ENCODE measurements at regions not wholly inside any gene's neighbourhood (a gene's known extent, or its start where the extent isn't known, plus 50 kb on each side); places are given as distances from the start of the nearest gene placed in this dataset.

GRCh38 chr11:56890584-56891305, 98.0 kb upstream of the OR5AK2 start:
- H3K27ac ChIP-seq (ENCODE audit: low read depth, low read length): no peak overlapping the region
- intact Hi-C loops (cut with micrococcal nuclease): no loop called here
- H3K27ac Mint-ChIP-seq: no peak overlapping the region
- no peaks in the 10 kb centered on the region for H3K36me3 ChIP-seq (ENCODE audit: insufficient read depth, low read length)
- H3K36me3 Mint-ChIP-seq: no peaks in the 10 kb centered on the region
- no peaks in the 10 kb centered on the region for H3K4me1 ChIP-seq (ENCODE audit: insufficient read depth, low read length)
- H3K4me3 ChIP-seq (ENCODE audit: low read length in 2 of 2): no peak overlapping the region
- POLR2A ChIA-PET (ENCODE audit: partially characterized antibody): no interaction called here
- no peaks in the 10 kb centered on the region for H3K27me3 ChIP-seq (ENCODE audit: insufficient read depth, low read length)
- DNase-seq: no peak
- H3K9me3 ChIP-seq (ENCODE audit: control insufficient read depth in 1 of 2, low read length in 2 of 2): no peaks in the 10 kb centered on the region
- no peaks in the 10 kb centered on the region for H3K27me3 Mint-ChIP-seq
- H3K4me1 Mint-ChIP-seq: no peaks in the 10 kb centered on the region
- H3K9me3 Mint-ChIP-seq: peaks cover 0 to 4% (median 0%) of the 10 kb centered on the region in 8 donors
- no peak overlapping the region for H3K4me3 Mint-ChIP-seq
- CTCF ChIA-PET (ENCODE audit: partially characterized antibody): no interaction called here

DNA sequence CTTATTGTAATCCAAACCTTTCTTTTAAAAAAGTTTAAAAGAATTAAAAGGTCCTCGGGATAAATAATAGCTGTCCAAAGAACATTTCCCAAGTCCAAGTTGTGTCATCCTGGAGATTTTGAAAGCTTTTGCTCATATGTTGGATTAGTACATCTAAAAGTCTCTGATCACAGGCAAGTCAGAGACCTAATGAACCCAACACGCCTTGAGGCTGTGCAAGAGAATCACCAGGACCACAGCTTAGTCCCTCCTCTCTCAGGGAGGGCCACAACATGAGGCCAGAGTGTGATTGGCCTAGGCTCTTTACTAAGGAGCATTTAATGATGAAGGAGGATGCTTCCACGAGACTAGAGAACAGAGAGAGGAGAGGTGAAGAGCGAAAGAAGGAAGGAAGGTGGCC, 98.7 kb upstream of the OR5AK2 start:
- CTCF ChIA-PET (ENCODE audit: partially characterized antibody): no interaction called here

DNA sequence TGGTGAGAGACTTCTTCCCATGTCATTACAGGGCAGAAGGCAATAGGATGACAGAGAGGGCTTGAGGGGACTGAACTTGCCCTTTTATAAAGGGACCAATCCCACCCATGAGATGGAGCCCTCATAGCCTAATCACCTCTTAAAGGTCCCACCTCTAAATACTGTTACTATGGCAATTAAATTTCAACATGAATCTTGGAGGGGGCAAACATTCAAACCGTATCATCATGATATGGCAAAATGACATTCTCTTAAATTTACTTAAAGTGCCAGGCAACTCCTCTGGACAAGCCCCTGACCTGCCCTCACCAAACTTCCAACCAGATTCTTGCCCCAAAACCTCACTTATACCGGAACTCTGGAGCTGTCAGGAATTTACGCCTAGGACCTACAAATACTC, 100.8 kb upstream of the OR5AK2 start:
- no peaks in the 10 kb centered on the region for H3K4me1 ChIP-seq (ENCODE audit: insufficient read depth, low read length)
- H3K27me3 ChIP-seq (ENCODE audit: insufficient read depth, low read length): no peaks in the 10 kb centered on the region
- no peaks in the 10 kb centered on the region for H3K36me3 ChIP-seq (ENCODE audit: insufficient read depth, low read length)
- no peaks in the 10 kb centered on the region for H3K9me3 ChIP-seq (ENCODE audit: control insufficient read depth in 1 of 2, low read length in 2 of 2)
- H3K4me1 Mint-ChIP-seq: no peaks in the 10 kb centered on the region
- POLR2A ChIA-PET (ENCODE audit: partially characterized antibody): no interaction called here
- H3K9me3 Mint-ChIP-seq: peaks cover 0 to 5% (median 1%) of the 10 kb centered on the region in 8 donors
- no peak overlapping the region for H3K27ac Mint-ChIP-seq
- no peak for DNase-seq
- H3K4me3 Mint-ChIP-seq: no peak overlapping the region
- intact Hi-C loops (cut with micrococcal nuclease): no loop called here
- no peak overlapping the region for H3K4me3 ChIP-seq (ENCODE audit: low read length in 2 of 2)
- H3K36me3 Mint-ChIP-seq: no peaks in the 10 kb centered on the region
- H3K27ac ChIP-seq (ENCODE audit: low read depth, low read length): no peak overlapping the region
- CTCF ChIA-PET (ENCODE audit: partially characterized antibody): no interaction called here
- H3K27me3 Mint-ChIP-seq: no peaks in the 10 kb centered on the region

More for the DNA sequence above, 98.7 kb upstream of the OR5AK2 start:
- no peaks in the 10 kb centered on the region for H3K36me3 ChIP-seq (ENCODE audit: insufficient read depth, low read length)
- Mint-ChIP-seq H3K9me3 (peaks cover 0 to 4% (median under 1%) of the 10 kb centered on the region in 8 donors), H3K4me3 (no peak overlapping the region), H3K36me3 (no peaks in the 10 kb centered on the region), H3K27ac (no peak overlapping the region), H3K27me3 (no peaks in the 10 kb centered on the region), H3K4me1 (no peaks in the 10 kb centered on the region)
- H3K27ac ChIP-seq (ENCODE audit: low read depth, low read length): no peak overlapping the region
- DNase-seq: no peak
- no peak overlapping the region for H3K4me3 ChIP-seq (ENCODE audit: low read length in 2 of 2)
- POLR2A ChIA-PET (ENCODE audit: partially characterized antibody): no interaction called here
- intact Hi-C loops (cut with micrococcal nuclease): no loop called here
- no peaks in the 10 kb centered on the region for H3K9me3 ChIP-seq (ENCODE audit: control insufficient read depth in 1 of 2, low read length in 2 of 2)
- H3K4me1 ChIP-seq (ENCODE audit: insufficient read depth, low read length): no peaks in the 10 kb centered on the region
- no peaks in the 10 kb centered on the region for H3K27me3 ChIP-seq (ENCODE audit: insufficient read depth, low read length)

DNA sequence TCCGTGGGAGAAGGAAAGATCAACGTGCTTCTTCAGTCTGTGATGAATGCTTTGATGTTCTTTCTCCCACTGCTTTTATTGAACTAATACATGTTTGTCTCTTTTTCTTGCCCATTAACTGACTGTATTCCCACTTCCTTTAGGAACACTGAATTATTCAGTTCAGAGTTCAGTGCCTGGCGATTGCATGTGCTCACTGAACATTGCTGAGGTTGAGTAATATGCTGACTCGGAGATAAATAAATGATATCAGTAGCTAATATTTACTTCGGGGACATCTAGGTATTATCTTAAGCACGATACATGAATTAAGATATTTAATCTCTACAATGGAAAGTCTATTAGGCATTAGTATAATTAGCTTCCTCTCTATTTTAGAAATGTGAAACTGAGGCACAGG, 102.3 kb upstream of the OR5AK2 start:
- Mint-ChIP-seq H3K27ac (no peak overlapping the region), H3K27me3 (no peaks in the 10 kb centered on the region), H3K36me3 (no peaks in the 10 kb centered on the region), H3K4me3 (no peak overlapping the region), H3K9me3 (peaks cover 0 to 5% (median 0%) of the 10 kb centered on the region in 8 donors), H3K4me1 (no peaks in the 10 kb centered on the region)
- DNase-seq: no peak
- ChIA-PET POLR2A (ENCODE audit: partially characterized antibody) (no interaction called here), CTCF (ENCODE audit: partially characterized antibody) (no interaction called here)
- no peak overlapping the region for H3K4me3 ChIP-seq (ENCODE audit: low read length in 2 of 2)
- intact Hi-C loops (cut with micrococcal nuclease): no loop called here
- H3K4me1 ChIP-seq (ENCODE audit: insufficient read depth, low read length): no peaks in the 10 kb centered on the region
- no peaks in the 10 kb centered on the region for H3K36me3 ChIP-seq (ENCODE audit: insufficient read depth, low read length)
- H3K9me3 ChIP-seq (ENCODE audit: control insufficient read depth in 1 of 2, low read length in 2 of 2): no peaks in the 10 kb centered on the region
- no peaks in the 10 kb centered on the region for H3K27me3 ChIP-seq (ENCODE audit: insufficient read depth, low read length)
- no peak overlapping the region for H3K27ac ChIP-seq (ENCODE audit: low read depth, low read length)

DNA sequence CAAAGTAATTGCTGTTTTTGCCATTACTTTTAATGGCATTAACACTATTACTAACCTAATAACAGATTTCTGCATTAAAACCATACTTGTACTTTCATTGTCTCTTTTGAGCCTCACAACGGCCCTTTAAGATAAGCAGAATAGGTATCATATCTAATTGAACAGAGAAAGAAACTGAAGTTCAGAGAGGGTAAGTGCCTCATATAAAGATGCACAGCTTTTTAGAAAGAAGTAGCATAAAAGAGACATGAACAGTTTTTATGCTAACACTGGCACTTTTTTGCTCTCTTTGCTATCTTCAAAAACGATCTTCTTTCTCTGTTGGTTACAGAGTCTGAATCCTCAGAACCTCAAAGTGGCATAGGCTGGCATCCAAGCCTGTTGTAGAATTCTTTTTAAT, 102.9 kb upstream of the OR5AK2 start:
- ChIA-PET CTCF (ENCODE audit: partially characterized antibody) (no interaction called here), POLR2A (ENCODE audit: partially characterized antibody) (no interaction called here)
- H3K27me3 Mint-ChIP-seq: no peaks in the 10 kb centered on the region
- no peaks in the 10 kb centered on the region for H3K4me1 Mint-ChIP-seq
- Histone ChIP-seq H3K4me3 (ENCODE audit: low read length in 2 of 2) (no peak overlapping the region), H3K27ac (ENCODE audit: low read depth, low read length) (no peak overlapping the region), H3K4me1 (ENCODE audit: insufficient read depth, low read length) (no peaks in the 10 kb centered on the region), H3K9me3 (ENCODE audit: control insufficient read depth in 1 of 2, low read length in 2 of 2) (no peaks in the 10 kb centered on the region), H3K27me3 (ENCODE audit: insufficient read depth, low read length) (no peaks in the 10 kb centered on the region), H3K36me3 (ENCODE audit: insufficient read depth, low read length) (no peaks in the 10 kb centered on the region)
- DNase-seq: no peak
- H3K36me3 Mint-ChIP-seq: no peaks in the 10 kb centered on the region
- H3K27ac Mint-ChIP-seq: no peak overlapping the region
- no peak overlapping the region for H3K4me3 Mint-ChIP-seq
- H3K9me3 Mint-ChIP-seq: peaks cover 0 to 5% (median 0%) of the 10 kb centered on the region in 8 donors
- intact Hi-C loops (cut with micrococcal nuclease): no loop called here

DNA sequence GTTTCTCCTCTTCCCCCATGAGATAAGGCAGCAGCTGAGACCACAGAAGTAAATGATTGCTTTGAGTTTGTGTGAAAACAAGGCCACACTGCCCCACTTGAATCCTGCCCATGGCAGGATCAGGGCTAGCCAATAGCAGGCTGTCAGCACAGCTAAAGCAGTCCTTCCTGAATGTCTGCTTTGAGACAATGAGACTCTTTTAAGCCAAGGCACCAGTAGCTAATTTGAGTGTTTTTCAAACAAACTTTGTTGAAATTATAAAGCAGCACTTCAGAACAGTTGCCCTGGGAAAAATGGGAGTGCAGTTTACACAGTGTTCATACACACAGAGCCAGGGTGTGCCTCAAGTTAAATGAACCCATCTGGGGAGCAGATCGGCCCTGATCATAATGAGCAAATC, 103.5 kb upstream of the OR5AK2 start:
- no peak overlapping the region for H3K27ac Mint-ChIP-seq
- no peaks in the 10 kb centered on the region for H3K27me3 Mint-ChIP-seq
- H3K4me1 Mint-ChIP-seq: no peaks in the 10 kb centered on the region
- Histone ChIP-seq H3K4me1 (ENCODE audit: insufficient read depth, low read length) (no peaks in the 10 kb centered on the region), H3K36me3 (ENCODE audit: insufficient read depth, low read length) (no peaks in the 10 kb centered on the region), H3K4me3 (ENCODE audit: low read length in 2 of 2) (no peak overlapping the region), H3K9me3 (ENCODE audit: control insufficient read depth in 1 of 2, low read length in 2 of 2) (no peaks in the 10 kb centered on the region), H3K27me3 (ENCODE audit: insufficient read depth, low read length) (no peaks in the 10 kb centered on the region), H3K27ac (ENCODE audit: low read depth, low read length) (no peak overlapping the region)
- H3K4me3 Mint-ChIP-seq: no peak overlapping the region
- ChIA-PET POLR2A (ENCODE audit: partially characterized antibody) (no interaction called here), CTCF (ENCODE audit: partially characterized antibody) (no interaction called here)
- H3K9me3 Mint-ChIP-seq: peaks cover 0 to 5% (median under 1%) of the 10 kb centered on the region in 8 donors
- no peak for DNase-seq
- intact Hi-C loops (cut with micrococcal nuclease): no loop called here
- no peaks in the 10 kb centered on the region for H3K36me3 Mint-ChIP-seq

DNA sequence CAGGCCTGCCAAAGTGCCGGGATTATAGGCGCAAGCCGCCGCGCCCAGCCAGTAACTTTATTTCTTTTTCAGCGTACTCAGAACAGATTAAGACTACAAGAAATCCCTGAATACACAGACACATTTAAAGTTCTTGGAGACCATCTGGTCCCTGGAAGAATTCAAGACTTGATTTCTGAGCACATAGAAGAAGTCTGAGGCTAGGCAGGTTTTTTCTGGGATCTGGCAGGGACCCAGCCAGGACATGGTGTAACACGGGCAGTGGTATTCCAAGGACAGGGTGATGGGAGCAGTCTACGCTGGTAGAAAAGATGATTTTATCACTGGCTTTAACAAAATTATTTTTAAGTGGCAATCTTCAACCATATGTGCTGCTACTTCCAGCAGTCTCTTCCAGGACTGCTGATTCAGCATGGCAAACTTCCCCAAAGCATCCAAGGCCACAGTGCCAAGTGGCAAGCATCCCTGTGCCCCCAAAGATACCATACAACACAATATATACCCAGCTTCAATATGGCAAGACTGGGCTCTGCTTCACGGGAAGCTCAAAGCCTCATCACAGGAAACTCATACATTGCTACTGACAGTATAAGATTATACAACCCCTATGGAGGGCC, 105.2 kb upstream of the OR5AK2 start:
- H3K27me3 ChIP-seq (ENCODE audit: insufficient read depth, low read length): no peaks in the 10 kb centered on the region
- POLR2A ChIA-PET (ENCODE audit: partially characterized antibody): no interaction called here
- no peak overlapping the region for H3K27ac ChIP-seq (ENCODE audit: low read depth, low read length)
- H3K9me3 ChIP-seq (ENCODE audit: control insufficient read depth in 1 of 2, low read length in 2 of 2): no peaks in the 10 kb centered on the region
- Mint-ChIP-seq H3K27me3 (no peaks in the 10 kb centered on the region), H3K4me1 (no peaks in the 10 kb centered on the region), H3K4me3 (no peak overlapping the region), H3K36me3 (no peaks in the 10 kb centered on the region), H3K9me3 (peaks cover 0 to 5% (median 0%) of the 10 kb centered on the region in 8 donors), H3K27ac (no peak overlapping the region)
- no peak for DNase-seq
- no peak overlapping the region for H3K4me3 ChIP-seq (ENCODE audit: low read length in 2 of 2)
- CTCF ChIA-PET (ENCODE audit: partially characterized antibody): no interaction called here
- intact Hi-C loops (cut with micrococcal nuclease): no loop called here
- H3K4me1 ChIP-seq (ENCODE audit: insufficient read depth, low read length): no peaks in the 10 kb centered on the region
- no peaks in the 10 kb centered on the region for H3K36me3 ChIP-seq (ENCODE audit: insufficient read depth, low read length)

All from CD4-positive, alpha-beta memory T cell (primary cell).